AG04450 (cell line): ENCODE measurements at regions not wholly inside any gene's neighbourhood (a gene's known extent, or its start where the extent isn't known, plus 50 kb on each side); places are given as distances from the start of the nearest gene placed in this dataset.

Experiments
- CTCF ChIA-PET: fragments of 300-600, 350-600 bp; formaldehyde crosslinking; extraction: SDS; loops from one replicate; lab custom pipeline; 2022; ENCODE audit warnings: antibody characterized with exemption, inconsistent platforms; lab: Charles Lee
- POLR2A ChIA-PET: fragments of 350-600 bp; formaldehyde crosslinking; extraction: SDS; loops from one replicate; lab custom pipeline; 2021; ENCODE audit warnings: antibody characterized with exemption, inconsistent platforms; lab: Yijun Ruan, JAX
- DNase-seq: peaks from one replicate; pipeline ENCODE4 v3.0.0-alpha.2; 2011; ENCODE audit warnings: low read depth, low spot score
- H3K27ac ChIP-seq: one replicate; pipeline ENCODE4 v1.5.1; 2012; ENCODE audit warnings: low read depth, low read length, control low read depth
- H3K27me3 ChIP-seq: one replicate; pipeline ENCODE4 v1.6.0; 2012; ENCODE audit warnings: low read length; ENCODE audit not compliant: control insufficient read depth, insufficient read depth
- H3K4me3 ChIP-seq: 2 replicates; pipeline ENCODE4 v1.5.1; 2011; ENCODE audit warnings: mild to moderate bottlenecking, low read depth, low read length, control low read depth
- H3K9me3 ChIP-seq: 2 replicates; pipeline ENCODE4 v1.5.1; 2012; ENCODE audit warnings: low read length; ENCODE audit not compliant: control insufficient read depth, insufficient read depth
- TF ChIP-seq, protein P1 (sequence below): IDR thresholded peaks from 2 replicates; pipeline ENCODE4 v1.5.1; 2011; ENCODE audit warnings: low read depth, low read length, control low read depth, inconsistent platforms

DNA sequence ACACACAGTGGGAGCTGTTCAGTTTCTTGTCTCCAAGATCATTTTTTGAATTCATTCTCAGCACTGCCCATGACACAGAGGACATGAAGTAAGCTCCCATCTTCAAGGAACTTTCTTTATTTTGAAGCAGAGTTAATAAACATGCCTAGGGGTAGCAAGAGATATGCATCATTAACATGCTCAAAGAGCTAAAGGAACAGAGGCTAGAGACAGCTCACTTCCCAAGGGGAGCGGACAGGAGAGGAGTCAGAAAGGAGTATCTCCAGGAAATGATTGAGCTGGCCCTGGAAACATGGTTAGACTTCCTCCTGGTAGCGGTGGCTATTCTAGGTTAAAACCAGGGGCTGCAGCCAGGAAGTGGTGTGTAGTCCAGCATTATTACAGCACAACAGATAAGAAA is 135.9 kb downstream of the GPAM start:
- Histone ChIP-seq H3K4me3 (no peak overlapping the region), H3K27me3 (no peaks in the 10 kb centered on the region), H3K27ac (no peak overlapping the region), H3K9me3 (peaks cover 20% of the 10 kb centered on the region)
- POLR2A ChIA-PET, result no interaction called here
- CTCF ChIA-PET, result no interaction called here
- no peak for DNase-seq
- TF ChIP-seq, protein P1, sequence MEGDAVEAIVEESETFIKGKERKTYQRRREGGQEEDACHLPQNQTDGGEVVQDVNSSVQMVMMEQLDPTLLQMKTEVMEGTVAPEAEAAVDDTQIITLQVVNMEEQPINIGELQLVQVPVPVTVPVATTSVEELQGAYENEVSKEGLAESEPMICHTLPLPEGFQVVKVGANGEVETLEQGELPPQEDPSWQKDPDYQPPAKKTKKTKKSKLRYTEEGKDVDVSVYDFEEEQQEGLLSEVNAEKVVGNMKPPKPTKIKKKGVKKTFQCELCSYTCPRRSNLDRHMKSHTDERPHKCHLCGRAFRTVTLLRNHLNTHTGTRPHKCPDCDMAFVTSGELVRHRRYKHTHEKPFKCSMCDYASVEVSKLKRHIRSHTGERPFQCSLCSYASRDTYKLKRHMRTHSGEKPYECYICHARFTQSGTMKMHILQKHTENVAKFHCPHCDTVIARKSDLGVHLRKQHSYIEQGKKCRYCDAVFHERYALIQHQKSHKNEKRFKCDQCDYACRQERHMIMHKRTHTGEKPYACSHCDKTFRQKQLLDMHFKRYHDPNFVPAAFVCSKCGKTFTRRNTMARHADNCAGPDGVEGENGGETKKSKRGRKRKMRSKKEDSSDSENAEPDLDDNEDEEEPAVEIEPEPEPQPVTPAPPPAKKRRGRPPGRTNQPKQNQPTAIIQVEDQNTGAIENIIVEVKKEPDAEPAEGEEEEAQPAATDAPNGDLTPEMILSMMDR, result no peak

- DNase-seq, result no peak
- POLR2A ChIA-PET, result no interaction called here
- CTCF ChIA-PET, result no interaction called here
- Histone ChIP-seq H3K27me3 (no peaks in the 10 kb centered on the region), H3K4me3 (no peak overlapping the region), H3K27ac (no peak overlapping the region), H3K9me3 (peaks cover 16% of the 10 kb centered on the region)
- TF ChIP-seq, protein P1, result no peak
Observed at GRCh38 chr10:112052166-112052565, 131.4 kb downstream of the GPAM start.

DNA sequence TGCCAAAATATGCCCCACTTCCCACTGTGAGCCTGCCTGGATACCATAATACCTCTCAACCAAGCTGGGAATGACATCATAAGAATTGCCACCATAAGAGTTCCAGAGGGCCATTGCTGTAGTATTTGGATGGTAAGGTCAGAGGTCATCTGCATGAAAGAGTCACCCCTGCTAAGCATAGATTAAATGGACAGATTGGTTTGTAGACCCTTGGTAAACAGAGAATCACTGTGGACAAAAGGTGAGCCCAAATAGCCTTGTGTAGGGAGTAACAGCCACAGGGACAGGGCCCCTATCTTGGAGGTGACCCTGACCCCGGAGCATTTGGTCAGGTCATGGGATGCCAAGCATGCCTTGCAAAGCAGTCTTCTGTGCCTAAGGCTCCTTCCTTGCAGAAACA is 129.7 kb downstream of the GPAM start:
- Histone ChIP-seq H3K27ac (no peak overlapping the region), H3K9me3 (peaks cover 12% of the 10 kb centered on the region), H3K27me3 (no peaks in the 10 kb centered on the region), H3K4me3 (no peak overlapping the region)
- POLR2A ChIA-PET, result no interaction called here
- DNase-seq, result no peak
- TF ChIP-seq, protein P1, result no peak
- CTCF ChIA-PET, result no interaction called here

GRCh38 chr10:112054516-112054915 is 129.0 kb downstream of the GPAM start:
- DNase-seq, result no peak
- CTCF ChIA-PET, result no interaction called here
- Histone ChIP-seq H3K27ac (no peak overlapping the region), H3K27me3 (no peaks in the 10 kb centered on the region), H3K9me3 (peaks cover 12% of the 10 kb centered on the region), H3K4me3 (no peak overlapping the region)
- POLR2A ChIA-PET, result no interaction called here
- TF ChIP-seq, protein P1, result no peak

GRCh38 chr10:112057072-112057471 is 126.5 kb downstream of the GPAM start:
- no peak for DNase-seq

More at GRCh38 chr10:112057072-112057471, 126.5 kb downstream of the GPAM start:
- no peak overlapping the region for H3K4me3 ChIP-seq
- CTCF ChIA-PET, result no interaction called here
- peaks cover 7% of the 10 kb centered on the region for H3K9me3 ChIP-seq
- no peak overlapping the region for H3K27ac ChIP-seq
- POLR2A ChIA-PET, result no interaction called here
- no peaks in the 10 kb centered on the region for H3K27me3 ChIP-seq
- TF ChIP-seq, protein P1, result no peak
